CD14-positive monocyte (primary cell): ENCODE measurements at regions not wholly inside any gene's neighbourhood (a gene's known extent, or its start where the extent isn't known, plus 50 kb on each side); places are given as distances from the start of the nearest gene placed in this dataset.

Experiments used
- DNase-seq, 3 donors: peaks; one replicate each; pipeline ENCODE4 v3.0.0-alpha.2; 2011 to 2022
- H2AFZ ChIP-seq: 2 replicates; pipeline ENCODE4 v1.6.0; 2012; ENCODE audit warnings: mild to moderate bottlenecking, low read depth, low read length, inconsistent platforms; ENCODE audit not compliant: insufficient read depth, poor library complexity, severe bottlenecking
- H3K27ac ChIP-seq, 2 donors: 1 replicate in 1 of 2; 2 replicates in 1 of 2; pipeline ENCODE4 v1.5.1; 2012 to 2013; ENCODE audit warnings: low read length in 2 of 2, control low read depth in 1 of 2, inconsistent platforms in 1 of 2, low read depth in 1 of 2, mild to moderate bottlenecking in 1 of 2
- H3K27me3 ChIP-seq, 2 donors: one replicate each; pipeline versions ENCODE4 v1.6.0 to v1.6.1; 2011 to 2013; ENCODE audit warnings: low read length in 2 of 2; ENCODE audit not compliant: control insufficient read depth in 2 of 2, insufficient read depth in 2 of 2
- H3K36me3 ChIP-seq, 2 donors: replicated peaks in 1 of 2; 1 replicate in 1 of 2; 2 replicates in 1 of 2; pipeline versions ENCODE4 v1.5.1 to v1.6.1; 2012 to 2013; ENCODE audit warnings: low read length in 2 of 2, control low read depth in 1 of 2, inconsistent platforms in 1 of 2, mild to moderate bottlenecking in 1 of 2; ENCODE audit not compliant: insufficient read depth in 2 of 2, control insufficient read depth in 1 of 2
- H3K4me1 ChIP-seq, 2 donors: 1 replicate in 1 of 2; 2 replicates in 1 of 2; pipeline versions ENCODE4 v1.5.1 to v1.6.1; 2012 to 2013; ENCODE audit warnings: low read length in 2 of 2, control low read depth in 1 of 2, inconsistent platforms in 1 of 2, mild to moderate bottlenecking in 1 of 2, moderate library complexity in 1 of 2; ENCODE audit not compliant: insufficient read depth in 2 of 2, control insufficient read depth in 1 of 2
- H3K4me2 ChIP-seq: replicated peaks from 2 replicates; pipeline ENCODE3; 2012; ENCODE audit warnings: low read length, moderate library complexity, mild to moderate bottlenecking; ENCODE audit not compliant: poor library complexity, severe bottlenecking; ENCODE audit errors: extremely low read depth
- H3K4me3 ChIP-seq, 3 experiments: fragments of 200-600 bp in 1 of 3; sonication (generic) in 1 of 3; replicated peaks in 1 of 3; 1 replicate in 2 of 3; 2 replicates in 1 of 3; pipeline ENCODE4 v1.5.1; 2011 to 2013; ENCODE audit warnings: low read length in 3 of 3, mild to moderate bottlenecking in 3 of 3, control low read depth in 2 of 3, low read depth in 2 of 3, inconsistent platforms in 1 of 3, moderate library complexity in 1 of 3
- H3K79me2 ChIP-seq: 2 replicates; pipeline ENCODE4 v1.6.0; 2012; ENCODE audit warnings: mild to moderate bottlenecking, control low read depth, inconsistent platforms, low read length, moderate library complexity; ENCODE audit not compliant: insufficient read depth
- H3K9ac ChIP-seq: 2 replicates; pipeline ENCODE4 v1.6.0; 2017; ENCODE audit warnings: low read length, mild to moderate bottlenecking; ENCODE audit not compliant: insufficient read depth, poor library complexity, severe bottlenecking
- H3K9me3 ChIP-seq, 2 donors: replicated peaks in 1 of 2; 1 replicate in 1 of 2; 2 replicates in 1 of 2; pipeline versions ENCODE4 v1.5.1 to v1.6.1; 2012 to 2013; ENCODE audit warnings: low read length in 2 of 2, control low read depth in 1 of 2; ENCODE audit not compliant: control insufficient read depth in 1 of 2, insufficient read depth in 1 of 2
- H4K20me1 ChIP-seq: 2 replicates; pipeline ENCODE4 v1.6.0; 2012; ENCODE audit warnings: mild to moderate bottlenecking, low read length, control low read depth, moderate library complexity; ENCODE audit not compliant: insufficient read depth
- H3K27ac Mint-ChIP-seq, 7 donors: one replicate each; pipeline ENCODE4 v1.8.0; 2020; ENCODE audit warnings: mild to moderate bottlenecking in 7 of 7, mixed read lengths in 7 of 7, moderate library complexity in 6 of 7, inconsistent platforms in 2 of 7
- H3K27me3 Mint-ChIP-seq, 3 donors: one replicate each; pipeline ENCODE4 v1.8.0; 2021 to 2022; ENCODE audit warnings: low read depth in 3 of 3, mild to moderate bottlenecking in 3 of 3, mixed read lengths in 3 of 3, moderate library complexity in 3 of 3, inconsistent platforms in 1 of 3
- H3K36me3 Mint-ChIP-seq, 2 donors: one replicate each; pipeline ENCODE4 v1.8.0; 2020; ENCODE audit warnings: mixed read lengths in 2 of 2, inconsistent platforms in 1 of 2, mild to moderate bottlenecking in 1 of 2
- H3K4me1 Mint-ChIP-seq: one replicate; pipeline ENCODE4 v1.8.0; 2020; ENCODE audit warnings: mild to moderate bottlenecking, mixed read lengths
- H3K4me3 Mint-ChIP-seq, 2 donors: one replicate each; pipeline ENCODE4 v1.8.0; 2020; ENCODE audit warnings: mild to moderate bottlenecking in 2 of 2, mixed read lengths in 2 of 2, moderate library complexity in 1 of 2
- H3K9me3 Mint-ChIP-seq, 7 donors: one replicate each; pipeline ENCODE4 v1.8.0; 2020 to 2022; ENCODE audit warnings: mixed read lengths in 7 of 7, mild to moderate bottlenecking in 6 of 7, moderate library complexity in 6 of 7, inconsistent platforms in 2 of 7
- CTCF ChIP-seq: fragments of 200-600 bp; IDR thresholded peaks from one replicate; pipeline ENCODE4 v1.8.0; 2022; ENCODE audit warnings: antibody characterized with exemption, mild to moderate bottlenecking
- WGBS: methylation state at CpG from one replicate; pipeline ENCODE4 v1.1.5; 2013; ENCODE audit warnings: missing lambda C conversion rate; ENCODE audit not compliant: insufficient coverage; 5-methylcytosine and 5-hydroxymethylcytosine counted together
- intact Hi-C, 2 donors: fragments of 100-400 bp; cut with micrococcal nuclease; formaldehyde crosslinking; loops; one replicate each; pipeline versions ENCODE4 v1.15.0 to v1.15.1; 2023

- Histone ChIP-seq H3K36me3 (no peaks in the 10 kb centered on the region), H3K4me2 (no peak overlapping the region), H3K27me3 (no peaks in the 10 kb centered on the region), H3K4me1 (no peaks in the 10 kb centered on the region), H3K9ac (no peak overlapping the region), H3K27ac (no peak overlapping the region), H3K4me3 (no peak overlapping the region), H3K9me3 (no peaks in the 10 kb centered on the region), H4K20me1 (no peaks in the 10 kb centered on the region), H3K79me2 (no peaks in the 10 kb centered on the region), H2AFZ (no peak overlapping the region)
- intact Hi-C loops = no loop called here
- TF ChIP-seq CTCF = no peak
- no peaks in the 10 kb centered on the region for H3K4me1 Mint-ChIP-seq
- WGBS = 85% methylated on average over 7 of the region's 7 CpGs
- H3K27ac Mint-ChIP-seq = peak overlapping the region in 1 of 7 donors; percentile 25
- no peak overlapping the region for H3K4me3 Mint-ChIP-seq
- DNase-seq = no peak
- H3K27me3 Mint-ChIP-seq = peaks cover 3 to 5% (median 4%) of the 10 kb centered on the region in 3 donors
- no peaks in the 10 kb centered on the region for H3K36me3 Mint-ChIP-seq
- H3K9me3 Mint-ChIP-seq = no peaks in the 10 kb centered on the region
Observed at GRCh38 chr12:13817131-13817530, 164.3 kb downstream of the GRIN2B start.

GRCh38 chr12:13816394-13816793, 165.0 kb downstream of the GRIN2B start:
- Histone ChIP-seq H3K27ac (no peak overlapping the region), H3K79me2 (no peaks in the 10 kb centered on the region), H3K36me3 (no peaks in the 10 kb centered on the region), H3K9me3 (no peaks in the 10 kb centered on the region), H3K9ac (no peak overlapping the region), H3K27me3 (no peaks in the 10 kb centered on the region), H3K4me3 (no peak overlapping the region), H3K4me2 (no peak overlapping the region), H4K20me1 (no peaks in the 10 kb centered on the region), H2AFZ (no peak overlapping the region), H3K4me1 (no peaks in the 10 kb centered on the region)
- Mint-ChIP-seq H3K27ac (no peak overlapping the region), H3K4me1 (no peaks in the 10 kb centered on the region), H3K27me3 (peaks cover 3 to 5% (median 4%) of the 10 kb centered on the region in 3 donors), H3K4me3 (no peak overlapping the region), H3K9me3 (no peaks in the 10 kb centered on the region), H3K36me3 (no peaks in the 10 kb centered on the region)
- DNase-seq = no peak
- TF ChIP-seq CTCF = no peak
- WGBS = no CpG with 5 or more reads among the region's 2 CpGs
- intact Hi-C loops = no loop called here
